ENCODE measurements at regions not wholly inside any gene's neighbourhood (a gene's known extent, or its start where the extent isn't known, plus 50 kb on each side); places are given as distances from the start of the nearest gene placed in this dataset.

GRCh38 chr11:104761511-104761910, 136.7 kb downstream of the CASP12 start:
- H3K4me1 ChIP-seq (ENCODE audit: insufficient read depth, low read length) = no peaks in the 10 kb centered on the region
- H3K27me3 ChIP-seq (ENCODE audit: control insufficient read depth in 1 of 2, insufficient read depth in 2 of 2, low read length in 2 of 2) = no peaks in the 10 kb centered on the region
- in situ Hi-C loops (cut with HindIII; ENCODE audit: extremely low pct_ligation_motif_present, low pct_unique_long_range_greater_than_20kb) = no loop called here
- TF ChIP-seq SYNCRIP (IDR thresholded peaks at IDR 0.05; ENCODE audit: insufficient read depth, low read depth, low read length) (no peak), MTA3 (CRISPR knock-in tag; IDR thresholded peaks at IDR 0.05) (no peak), ZNF232 (CRISPR knock-in tag; IDR thresholded peaks at IDR 0.05; ENCODE audit: borderline replicate concordance) (no peak), ZC3H13 (CRISPR knock-in tag; IDR thresholded peaks at IDR 0.05) (no peak), AHDC1 (CRISPR knock-in tag; IDR thresholded peaks at IDR 0.05; ENCODE audit: borderline replicate concordance) (no peak)
- H3K9ac ChIP-seq (ENCODE audit: insufficient read depth, low read depth, low read length) = no peak overlapping the region
- H3K9me3 ChIP-seq (ENCODE audit: low read length) = no peaks in the 10 kb centered on the region; the same call in 1 of the 2 replicates
- H4K20me1 ChIP-seq (ENCODE audit: insufficient read depth, low read length) = no peaks in the 10 kb centered on the region
- ChIA-PET CTCF (ENCODE audit: low intra/inter-chr PET ratio, low total read pairs) (no interaction called here), POLR2A (no interaction called here)
- no peak for ATAC-seq
- no peak overlapping the region for H3K4me3 ChIP-seq (replicated peaks in 1 of 3; ENCODE audit: insufficient read depth in 1 of 3, low read depth in 2 of 3, low read length in 3 of 3)
- H3K79me2 ChIP-seq (ENCODE audit: insufficient read depth, low read length) = no peaks in the 10 kb centered on the region
- BruUV-seq (replicated peaks) = no TSS peak
- H3K36me3 ChIP-seq (replicated peaks in 1 of 2; ENCODE audit: control insufficient read depth in 1 of 2, insufficient read depth in 2 of 2, low read length in 2 of 2) = no peaks in the 10 kb centered on the region
- no peak overlapping the region for H3K4me2 ChIP-seq (ENCODE audit: low read depth, low read length)
- WGBS (ENCODE audit: low lambda C conversion rate) = 4% methylated on average over 2 of the region's 2 CpGs
- intact Hi-C loops (cut with micrococcal nuclease; ENCODE audit: unreplicated experiment) = no loop called here
- no peak for DNase-seq (ENCODE audit: low spot score)
- H3K27ac ChIP-seq (ENCODE audit: extremely low read length, insufficient read depth, low read length) = no peak overlapping the region
- FAIRE-seq = no peak
- no peak overlapping the region for H2AFZ ChIP-seq (ENCODE audit: low read length)
